Ishikawa (cell line): ENCODE measurements at regions not wholly inside any gene's neighbourhood (a gene's known extent, or its start where the extent isn't known, plus 50 kb on each side); places are given as distances from the start of the nearest gene placed in this dataset.

Experiments used
- CEBPB ChIP-seq: IDR thresholded peaks from 2 replicates; pipeline ENCODE4 v1.6.1; 2012
- CREB1 ChIP-seq: IDR thresholded peaks from 2 replicates; pipeline ENCODE4 v1.6.1; 2012; ENCODE audit warnings: low read depth
- EGR1 ChIP-seq: IDR thresholded peaks from 2 replicates; pipeline ENCODE4 v1.6.1; 2012
- EP300 ChIP-seq: IDR thresholded peaks from 2 replicates; pipeline ENCODE4 v1.6.1; 2012; ENCODE audit warnings: borderline replicate concordance
- FOXM1 ChIP-seq: IDR thresholded peaks from 2 replicates; pipeline ENCODE4 v1.6.1; 2012; ENCODE audit warnings: low read depth, borderline replicate concordance
- MAX ChIP-seq: IDR thresholded peaks from 2 replicates; pipeline ENCODE4 v1.6.1; 2012
- NFIC ChIP-seq: IDR thresholded peaks from 2 replicates; pipeline ENCODE4 v1.6.1; 2012
- RAD21 ChIP-seq: IDR thresholded peaks from 2 replicates; pipeline ENCODE4 v1.6.1; 2012; ENCODE audit warnings: low read depth
- REST ChIP-seq: IDR thresholded peaks from 2 replicates; pipeline ENCODE4 v1.6.1; 2012; ENCODE audit warnings: low read depth, mild to moderate bottlenecking
- TAF1 ChIP-seq: IDR thresholded peaks from 2 replicates; pipeline ENCODE4 v1.6.1; 2012; ENCODE audit warnings: low read depth, mild to moderate bottlenecking
- TCF12 ChIP-seq: IDR thresholded peaks from 2 replicates; pipeline ENCODE4 v1.6.1; 2012; ENCODE audit warnings: low read depth
- TEAD4 ChIP-seq: IDR thresholded peaks from 2 replicates; pipeline ENCODE4 v1.6.1; 2012
- USF1 ChIP-seq: IDR thresholded peaks from 2 replicates; pipeline ENCODE4 v1.6.1; 2012
- YY1 ChIP-seq: IDR thresholded peaks from 2 replicates; pipeline ENCODE4 v1.6.1; 2012; ENCODE audit warnings: low read depth
- ZBTB7A ChIP-seq: IDR thresholded peaks from 2 replicates; pipeline ENCODE4 v1.6.1; 2012; ENCODE audit warnings: low read depth

GRCh38 chr7:68183176-68183575 lies 1186.5 kb downstream of the TYW1 start:
- TF ChIP-seq NFIC, result no peak
- TF ChIP-seq REST, result no peak
- no peak for TF ChIP-seq EGR1
- TF ChIP-seq TAF1, result no peak
- no peak for TF ChIP-seq FOXM1
- no peak for TF ChIP-seq USF1
- no peak for TF ChIP-seq RAD21
- no peak for TF ChIP-seq MAX
- TF ChIP-seq ZBTB7A, result no peak
- no peak for TF ChIP-seq EP300
- no peak for TF ChIP-seq CEBPB
- no peak for TF ChIP-seq YY1
- no peak for TF ChIP-seq CREB1
- TF ChIP-seq TEAD4, result no peak
- no peak for TF ChIP-seq TCF12

- TF ChIP-seq EGR1 (no peak), EP300 (no peak), RAD21 (no peak)
These were observed 1189.2 kb downstream of the TYW1 start for GRCh38 chr7:68185631-68186456.

GRCh38 chr7:68187532-68187931 lies 1190.9 kb downstream of the TYW1 start:
- TF ChIP-seq RAD21 (no peak), TAF1 (no peak), MAX (no peak), ZBTB7A (no peak), FOXM1 (no peak), YY1 (no peak), REST (no peak), NFIC (no peak), CREB1 (no peak), USF1 (no peak), EP300 (no peak), CEBPB (no peak), EGR1 (no peak), TCF12 (no peak), TEAD4 (no peak)

GRCh38 chr7:68192941-68193340 lies 1196.3 kb downstream of the TYW1 start:
- no peak for TF ChIP-seq FOXM1
- TF ChIP-seq ZBTB7A, result no peak
- TF ChIP-seq USF1, result no peak
- no peak for TF ChIP-seq NFIC
- TF ChIP-seq REST, result no peak
- TF ChIP-seq CREB1, result no peak
- no peak for TF ChIP-seq RAD21
- TF ChIP-seq YY1, result no peak
- no peak for TF ChIP-seq CEBPB
- no peak for TF ChIP-seq MAX
- TF ChIP-seq TCF12, result no peak
- TF ChIP-seq EGR1, result no peak
- no peak for TF ChIP-seq EP300
- no peak for TF ChIP-seq TAF1
- TF ChIP-seq TEAD4, result no peak
